Tongue (tissue), 1 donor: ENCODE measurements at regions not wholly inside any gene's neighbourhood (a gene's known extent, or its start where the extent isn't known, plus 50 kb on each side); places are given as distances from the start of the nearest gene placed in this dataset.
A peak's percentile ranks its signal among the peaks of the same experiment; 100 is the strongest.

Experiments used
- DNase-seq: peaks from one replicate; pipeline ENCODE4 v3.0.0-alpha.2; 2015

- DNase-seq, result no peak
These were observed 52.7 kb upstream of the HERPUD2 start for GRCh38 chr7:35747611-35748010.

GRCh38 chr7:35748371-35748770, 52.5 kb upstream of the SEPTIN7 start:
- no peak for DNase-seq

- DNase-seq, result peak; percentile 69
These were observed 51.3 kb upstream of the SEPTIN7 start for GRCh38 chr7:35749556-35749955.
